ENCODE measurements at regions not wholly inside any gene's neighbourhood (a gene's known extent, or its start where the extent isn't known, plus 50 kb on each side); places are given as distances from the start of the nearest gene placed in this dataset.

GRCh38 chr6:122187186-122187585, 212.3 kb upstream of the HSF2 start:
- Histone ChIP-seq H3K4me3 (replicated peaks in 1 of 3) (no peak overlapping the region), H3K27ac (no peak overlapping the region), H3K36me3 (no peaks in the 10 kb centered on the region), H3K9me3 (no peaks in the 10 kb centered on the region), H3K4me1 (no peaks in the 10 kb centered on the region), H3K27me3 (no peaks in the 10 kb centered on the region)
- intact Hi-C loops (cut with DNase I) = no loop called here
- 84 to 89% methylated on average over 1 of the region's 1 CpG for WGBS, 2 donors
- DNase-seq = no peak
- TF ChIP-seq POLR2A (IDR thresholded peaks at IDR 0.05) (no peak), CTCF (IDR thresholded peaks at IDR 0.05) (no peak)

- intact Hi-C loops (cut with DNase I) = no loop called here
Measured at GRCh38 chr6:122198922-122199321, 200.5 kb upstream of the HSF2 start.

GRCh38 chr6:122200440-122200839, 199.0 kb upstream of the HSF2 start:
- no peak overlapping the region for H3K27ac ChIP-seq
- H3K36me3 ChIP-seq = no peaks in the 10 kb centered on the region
- no peaks in the 10 kb centered on the region for H3K27me3 ChIP-seq
- no peak for DNase-seq
- H3K4me1 ChIP-seq = no peaks in the 10 kb centered on the region
- H3K9me3 ChIP-seq = no peaks in the 10 kb centered on the region
- TF ChIP-seq POLR2A (IDR thresholded peaks at IDR 0.05) = no peak
- no peak for TF ChIP-seq CTCF (IDR thresholded peaks at IDR 0.05)
- 54 to 65% methylated on average over 1 of the region's 1 CpG for WGBS, 2 donors
- intact Hi-C loops (cut with DNase I) = no loop called here
- no peak overlapping the region for H3K4me3 ChIP-seq (replicated peaks in 1 of 3)

More at GRCh38 chr6:122198922-122199321, 200.5 kb upstream of the HSF2 start:
- H3K27me3 ChIP-seq = no peaks in the 10 kb centered on the region
- H3K36me3 ChIP-seq = no peaks in the 10 kb centered on the region
- no peak for DNase-seq
- no peak overlapping the region for H3K27ac ChIP-seq
- TF ChIP-seq CTCF (IDR thresholded peaks at IDR 0.05) (no peak), POLR2A (IDR thresholded peaks at IDR 0.05) (no peak)
- H3K9me3 ChIP-seq = no peaks in the 10 kb centered on the region
- H3K4me1 ChIP-seq = no peaks in the 10 kb centered on the region
- H3K4me3 ChIP-seq (replicated peaks in 1 of 3) = no peak overlapping the region
- 91 to 92% methylated on average over 1 of the region's 1 CpG for WGBS, 2 donors

- Histone ChIP-seq H3K9me3 (no peaks in the 10 kb centered on the region), H3K4me3 (replicated peaks in 1 of 3) (no peak overlapping the region), H3K4me1 (no peaks in the 10 kb centered on the region), H3K36me3 (no peaks in the 10 kb centered on the region), H3K27me3 (no peaks in the 10 kb centered on the region), H3K27ac (no peak overlapping the region)
- no peak for DNase-seq
- no peak for TF ChIP-seq CTCF (IDR thresholded peaks at IDR 0.05)
- intact Hi-C loops (cut with DNase I) = no loop called here
- 86% methylated on average over 8 of the region's 8 CpGs for WGBS, 2 donors
Measured at GRCh38 chr6:122202576-122203137, 196.8 kb upstream of the HSF2 start.

GRCh38 chr6:122207061-122207460, 192.4 kb upstream of the HSF2 start:
- Histone ChIP-seq H3K27me3 (no peaks in the 10 kb centered on the region), H3K4me3 (replicated peaks in 1 of 3) (no peak overlapping the region), H3K4me1 (no peaks in the 10 kb centered on the region), H3K9me3 (no peaks in the 10 kb centered on the region), H3K36me3 (no peaks in the 10 kb centered on the region), H3K27ac (no peak overlapping the region)
- intact Hi-C loops (cut with DNase I) = no loop called here
- DNase-seq = no peak
- 78 to 86% methylated on average over 2 of the region's 2 CpGs for WGBS, 2 donors
- no peak for TF ChIP-seq POLR2A (IDR thresholded peaks at IDR 0.05)
- no peak for TF ChIP-seq CTCF (IDR thresholded peaks at IDR 0.05)

Data from thyroid gland (tissue), 4 donors.